KOPT-K1 (cell line): ENCODE measurements at regions not wholly inside any gene's neighbourhood (a gene's known extent, or its start where the extent isn't known, plus 50 kb on each side); places are given as distances from the start of the nearest gene placed in this dataset.

Experiments
- H3K27ac ChIP-seq: fragments of 200-600 bp; sonication (generic); 2 replicates; pipeline ENCODE4 v1.5.1; 2016; ENCODE audit warnings: antibody characterized with exemption, mild to moderate bottlenecking, low read depth, low read length; ENCODE audit not compliant: poor library complexity, severe bottlenecking
- H3K36me3 ChIP-seq: fragments of 200-600 bp; sonication (generic); 2 replicates; pipeline ENCODE4 v1.5.1; 2017; ENCODE audit warnings: antibody characterized with exemption, mild to moderate bottlenecking, low read length, moderate library complexity; ENCODE audit not compliant: insufficient read depth
- H3K9me3 ChIP-seq: fragments of 200-600 bp; sonication (generic); 2 replicates; pipeline ENCODE4 v1.5.1; 2017; ENCODE audit warnings: antibody characterized with exemption, low read length, mild to moderate bottlenecking; ENCODE audit not compliant: insufficient read depth, poor library complexity, severe bottlenecking

DNA sequence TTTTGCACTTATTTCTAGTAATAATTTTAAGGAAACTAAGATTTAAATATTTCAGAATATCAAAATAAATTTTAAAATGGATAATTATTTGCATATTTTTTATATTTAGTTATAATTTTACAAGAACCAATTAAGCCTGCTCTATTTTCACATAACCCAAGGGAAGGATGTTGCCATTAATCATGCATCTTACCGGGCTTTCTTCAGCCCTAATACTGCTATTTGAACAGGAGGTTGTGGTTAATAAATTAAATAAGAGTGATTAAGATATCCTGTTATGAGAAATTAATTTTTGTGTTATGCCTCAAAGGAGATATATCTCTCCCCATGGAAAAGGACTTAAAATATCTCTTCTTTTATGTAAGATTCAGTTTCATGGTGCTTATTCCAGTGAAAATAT lies 1415.8 kb upstream of the B3GALT2 start:
- H3K27ac ChIP-seq, result no peak overlapping the region
- H3K9me3 ChIP-seq, result peaks cover under 1% of the 10 kb centered on the region
- no peaks in the 10 kb centered on the region for H3K36me3 ChIP-seq

DNA sequence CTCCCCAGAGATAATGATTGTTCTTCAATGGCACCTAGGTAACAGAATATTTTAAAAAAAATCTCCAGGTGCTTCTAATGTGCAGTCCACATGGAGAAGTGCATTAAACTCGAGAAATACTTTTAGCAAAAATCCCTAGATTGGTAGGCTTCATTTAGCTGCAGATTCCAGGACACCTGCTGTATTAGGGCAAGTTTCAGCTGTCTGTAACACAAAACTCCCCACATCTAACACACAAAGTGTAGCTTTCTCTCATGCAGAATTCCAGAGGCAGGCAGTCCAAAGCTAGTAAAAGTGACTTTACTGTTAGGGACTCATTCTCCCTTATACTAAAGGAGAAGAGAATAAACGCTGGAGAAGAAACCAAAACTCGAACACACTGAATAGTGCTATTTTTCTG lies 1414.3 kb upstream of the B3GALT2 start:
- no peak overlapping the region for H3K27ac ChIP-seq
- H3K36me3 ChIP-seq, result no peaks in the 10 kb centered on the region
- no peaks in the 10 kb centered on the region for H3K9me3 ChIP-seq

DNA sequence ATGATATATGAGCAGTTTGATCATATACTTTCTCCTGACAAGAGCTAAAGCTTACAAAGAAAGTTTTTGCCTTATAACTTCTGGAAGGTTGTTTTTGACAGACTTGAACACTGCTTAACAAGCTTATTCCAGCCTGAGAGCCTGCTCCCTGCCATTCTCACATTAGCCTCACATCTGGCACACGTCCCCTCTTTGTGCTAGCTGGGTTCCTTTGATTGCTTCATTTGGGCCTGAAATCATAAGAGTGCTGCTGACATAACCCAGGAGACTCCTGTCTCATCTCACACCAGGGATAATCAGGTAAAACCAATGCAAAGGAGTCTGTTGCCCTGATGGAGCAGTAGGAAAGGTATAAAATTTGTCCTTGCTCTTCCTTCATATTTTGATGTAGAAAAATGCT lies 1411.7 kb upstream of the B3GALT2 start:
- no peaks in the 10 kb centered on the region for H3K9me3 ChIP-seq
- no peak overlapping the region for H3K27ac ChIP-seq
- H3K36me3 ChIP-seq, result no peaks in the 10 kb centered on the region

DNA sequence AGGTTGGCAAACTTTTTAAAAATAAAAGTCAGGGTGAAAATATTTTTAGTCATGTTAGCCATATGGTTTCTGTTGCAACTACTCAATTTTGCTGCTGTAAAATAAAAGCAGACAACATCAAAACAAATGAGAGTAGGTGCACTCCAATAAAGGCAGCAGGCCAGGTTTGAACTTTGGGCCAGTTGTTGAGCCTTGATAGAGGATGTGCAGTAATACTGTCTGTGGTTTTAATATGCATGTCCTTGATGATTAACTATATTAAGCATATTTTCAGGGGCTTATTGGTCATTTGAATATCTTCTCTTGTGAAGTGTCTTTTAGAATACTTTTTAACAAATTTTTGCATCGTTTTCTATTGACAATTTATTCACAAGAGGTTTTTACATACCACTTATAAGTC lies 1399.9 kb upstream of the B3GALT2 start:
- H3K9me3 ChIP-seq, result no peaks in the 10 kb centered on the region
- H3K27ac ChIP-seq, result no peak overlapping the region
- no peaks in the 10 kb centered on the region for H3K36me3 ChIP-seq

DNA sequence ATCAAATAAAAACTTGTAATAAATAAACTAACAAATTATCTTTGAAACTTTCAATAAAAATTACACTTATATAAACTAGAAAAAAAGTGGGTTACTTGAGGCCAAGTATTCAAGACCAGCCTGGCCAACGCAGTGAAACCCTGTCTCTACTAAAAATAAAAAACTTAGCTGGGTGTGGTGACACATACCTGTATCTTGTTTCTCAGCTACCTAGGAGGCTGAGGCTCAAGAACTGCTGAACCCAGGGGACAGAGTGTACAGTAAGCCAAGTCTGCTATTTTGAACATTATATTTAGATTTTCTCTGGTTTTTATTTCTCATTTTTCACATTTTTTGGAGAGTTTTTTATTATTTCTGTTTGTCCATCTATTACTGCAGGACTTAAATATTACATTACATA lies 1397.6 kb upstream of the B3GALT2 start:
- no peak overlapping the region for H3K27ac ChIP-seq
- no peaks in the 10 kb centered on the region for H3K9me3 ChIP-seq
- no peaks in the 10 kb centered on the region for H3K36me3 ChIP-seq

DNA sequence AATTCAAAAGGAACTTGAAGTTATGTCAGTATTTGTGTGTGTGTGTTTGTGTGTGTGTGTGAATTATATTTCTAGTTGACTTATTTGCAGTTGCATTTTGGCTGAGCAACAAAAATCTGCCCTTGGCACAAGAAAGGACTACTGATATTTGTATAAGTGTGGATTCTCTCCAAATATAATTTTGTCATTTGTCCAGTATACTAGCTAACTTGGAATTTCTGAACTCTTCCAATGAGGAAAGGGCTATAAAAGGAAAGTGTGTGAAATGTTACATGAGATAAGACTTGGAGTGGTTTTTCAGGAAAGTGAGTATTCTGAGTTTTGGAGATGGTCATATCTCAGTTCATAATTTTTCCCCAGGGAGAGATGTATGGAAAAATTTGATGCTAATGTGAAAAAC lies 1384.1 kb upstream of the B3GALT2 start:
- no peaks in the 10 kb centered on the region for H3K36me3 ChIP-seq
- H3K9me3 ChIP-seq, result no peaks in the 10 kb centered on the region
- no peak overlapping the region for H3K27ac ChIP-seq

DNA sequence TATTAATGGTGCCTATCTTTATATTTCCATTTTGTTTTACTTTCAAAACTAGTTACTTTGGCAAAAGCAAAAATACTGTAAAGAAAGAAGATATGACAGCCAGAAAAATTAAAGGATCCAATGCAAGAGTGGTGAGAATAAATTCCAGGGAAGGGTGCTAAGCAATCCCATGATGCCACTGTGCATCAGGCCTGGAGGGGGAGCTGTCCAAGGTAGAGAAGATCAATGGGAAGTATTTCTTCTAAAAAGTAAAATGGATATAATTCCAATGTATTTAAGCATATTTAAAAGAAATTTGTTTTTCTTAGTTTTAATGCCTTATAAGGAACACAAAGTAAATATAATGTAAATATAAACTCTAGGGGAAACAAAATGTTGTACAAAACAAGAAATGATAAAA lies 1382.2 kb upstream of the B3GALT2 start:
- Histone ChIP-seq H3K36me3 (no peaks in the 10 kb centered on the region), H3K9me3 (no peaks in the 10 kb centered on the region), H3K27ac (no peak overlapping the region)

DNA sequence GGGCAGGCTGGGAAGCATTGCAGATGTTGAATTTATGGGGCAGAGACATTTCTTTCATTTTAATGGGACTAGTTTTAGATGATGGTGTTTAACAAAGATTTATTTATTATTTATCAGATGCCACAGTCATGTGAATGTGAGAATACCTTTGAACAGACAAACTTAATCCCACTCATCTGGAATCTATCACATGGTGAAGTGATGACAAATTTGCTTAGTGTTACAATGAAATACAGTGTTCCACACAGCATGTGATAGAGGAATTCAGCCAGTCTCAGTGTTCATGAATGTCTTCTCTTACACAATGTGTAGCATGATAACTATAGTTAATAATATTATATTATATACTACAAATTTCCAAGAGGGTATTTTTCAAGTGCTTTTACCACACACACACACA lies 1361.7 kb upstream of the B3GALT2 start:
- no peak overlapping the region for H3K27ac ChIP-seq
- H3K36me3 ChIP-seq, result no peaks in the 10 kb centered on the region
- no peaks in the 10 kb centered on the region for H3K9me3 ChIP-seq

DNA sequence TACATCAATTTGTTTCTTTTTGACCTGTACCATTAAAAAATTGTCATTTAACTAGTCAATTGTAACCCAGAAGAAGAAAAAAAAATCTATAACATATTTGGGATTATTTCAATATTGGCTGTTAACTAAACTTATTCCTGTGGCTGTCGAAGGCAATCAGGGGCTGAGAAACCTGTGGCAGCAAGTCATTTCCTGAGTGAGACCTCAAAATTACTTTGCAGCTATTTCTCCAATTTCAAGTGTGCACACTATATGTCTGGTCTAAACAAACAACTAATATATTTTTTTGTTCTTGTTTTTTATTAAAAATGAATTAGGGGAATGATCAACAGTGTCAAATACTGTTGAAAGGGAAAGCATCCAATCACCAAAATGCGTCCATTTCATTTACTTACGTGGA lies 1357.6 kb upstream of the B3GALT2 start:
- H3K27ac ChIP-seq, result no peak overlapping the region
- H3K36me3 ChIP-seq, result no peaks in the 10 kb centered on the region
- no peaks in the 10 kb centered on the region for H3K9me3 ChIP-seq

DNA sequence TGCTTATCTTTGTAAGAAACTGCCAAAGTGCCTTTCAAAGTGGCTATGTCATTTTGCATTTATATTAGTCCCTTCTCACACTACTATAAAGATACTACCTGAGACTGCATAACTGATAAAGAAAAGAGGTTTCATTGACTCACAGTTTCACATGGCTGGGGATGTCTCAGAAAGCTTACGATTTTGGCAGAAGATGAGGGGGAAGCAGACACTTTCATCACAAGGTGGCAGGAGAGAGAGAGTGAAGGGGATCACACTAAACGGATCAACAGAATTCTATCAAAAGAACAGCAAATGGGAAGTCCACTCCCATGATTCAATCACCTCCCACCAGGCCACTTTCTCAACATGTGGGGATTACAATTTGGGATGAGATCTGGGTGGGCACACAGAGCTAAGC lies 1352.0 kb upstream of the B3GALT2 start:
- Histone ChIP-seq H3K9me3 (no peaks in the 10 kb centered on the region), H3K36me3 (no peaks in the 10 kb centered on the region), H3K27ac (no peak overlapping the region)

DNA sequence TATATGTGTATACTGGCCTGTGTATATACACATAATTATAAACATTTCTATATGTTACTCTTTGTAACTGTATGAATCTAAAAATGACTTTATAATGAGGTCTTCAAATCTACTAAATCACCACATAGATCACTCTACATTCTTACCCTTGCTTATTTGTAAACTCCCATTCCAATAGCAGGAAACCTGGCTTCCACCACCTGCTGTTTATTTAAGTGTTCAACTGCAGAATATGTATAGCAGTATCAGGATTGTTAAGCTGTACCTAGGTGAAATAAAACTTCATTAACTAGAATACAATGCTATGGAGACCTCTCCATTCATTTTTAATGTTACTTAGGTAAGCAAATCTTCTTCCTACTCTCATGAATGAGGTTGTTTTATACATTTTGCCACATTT lies 1351.1 kb upstream of the B3GALT2 start:
- Histone ChIP-seq H3K27ac (no peak overlapping the region), H3K9me3 (no peaks in the 10 kb centered on the region), H3K36me3 (no peaks in the 10 kb centered on the region)

DNA sequence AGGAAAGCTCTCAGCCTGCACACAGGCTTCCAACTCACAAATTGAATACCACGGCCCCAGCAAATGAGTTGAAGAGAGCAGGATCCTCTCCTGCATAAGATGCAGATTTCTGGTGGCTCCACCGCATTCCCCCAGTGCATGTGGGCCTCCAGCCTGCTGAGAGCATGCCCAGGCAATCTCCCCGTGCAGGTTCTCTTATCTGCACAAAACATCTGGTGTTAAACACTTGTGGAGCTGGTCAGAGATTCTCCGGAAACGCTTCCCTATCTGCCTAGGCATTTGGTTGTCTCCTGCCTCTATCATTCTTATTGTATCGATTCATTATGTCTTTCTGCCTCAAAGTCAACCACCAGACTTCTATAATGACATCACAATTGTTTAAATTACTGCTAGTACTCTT lies 1349.0 kb upstream of the B3GALT2 start:
- Histone ChIP-seq H3K27ac (no peak overlapping the region), H3K36me3 (no peaks in the 10 kb centered on the region), H3K9me3 (no peaks in the 10 kb centered on the region)

DNA sequence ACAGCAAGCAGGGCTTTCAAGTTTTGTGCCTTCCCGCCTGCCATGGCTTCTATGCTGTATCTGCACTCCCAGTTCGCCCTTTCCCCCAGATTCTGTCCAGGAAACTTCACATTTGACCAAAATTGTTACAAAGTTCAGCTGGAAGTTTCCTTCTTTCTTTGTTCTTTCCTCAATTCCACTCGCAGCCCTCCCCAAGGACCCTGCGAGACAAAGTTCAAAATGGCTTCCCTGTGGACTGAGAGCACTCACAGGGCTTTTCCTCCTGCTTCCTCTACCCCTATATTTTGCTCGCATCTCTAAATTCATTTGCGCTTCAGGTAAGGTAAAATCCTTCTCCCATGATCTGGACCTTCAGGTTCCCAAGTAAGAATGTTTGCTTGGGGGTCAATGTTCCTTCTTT lies 1348.4 kb upstream of the B3GALT2 start:
- Histone ChIP-seq H3K9me3 (no peaks in the 10 kb centered on the region), H3K27ac (no peak overlapping the region), H3K36me3 (no peaks in the 10 kb centered on the region)

DNA sequence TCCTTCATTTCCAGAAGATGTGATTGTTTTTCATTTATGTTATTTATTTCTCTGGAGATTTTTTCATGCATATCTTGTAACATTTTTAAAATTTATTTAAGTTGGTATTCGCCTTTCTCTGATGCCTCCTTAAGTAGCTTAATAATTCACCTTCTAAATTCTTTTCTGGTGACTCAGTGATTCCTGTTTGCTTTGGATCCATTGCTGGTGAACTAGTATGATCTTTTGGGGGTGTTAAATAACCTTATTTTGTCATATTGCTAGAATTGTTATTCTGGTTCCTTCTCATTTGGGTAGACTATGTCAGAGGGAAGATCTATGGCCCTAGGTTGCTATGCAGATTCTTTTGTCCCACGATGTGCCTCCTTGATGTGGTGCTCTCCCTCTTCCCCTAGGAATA lies 1347.2 kb upstream of the B3GALT2 start:
- H3K9me3 ChIP-seq, result no peaks in the 10 kb centered on the region
- H3K36me3 ChIP-seq, result no peaks in the 10 kb centered on the region
- no peak overlapping the region for H3K27ac ChIP-seq

DNA sequence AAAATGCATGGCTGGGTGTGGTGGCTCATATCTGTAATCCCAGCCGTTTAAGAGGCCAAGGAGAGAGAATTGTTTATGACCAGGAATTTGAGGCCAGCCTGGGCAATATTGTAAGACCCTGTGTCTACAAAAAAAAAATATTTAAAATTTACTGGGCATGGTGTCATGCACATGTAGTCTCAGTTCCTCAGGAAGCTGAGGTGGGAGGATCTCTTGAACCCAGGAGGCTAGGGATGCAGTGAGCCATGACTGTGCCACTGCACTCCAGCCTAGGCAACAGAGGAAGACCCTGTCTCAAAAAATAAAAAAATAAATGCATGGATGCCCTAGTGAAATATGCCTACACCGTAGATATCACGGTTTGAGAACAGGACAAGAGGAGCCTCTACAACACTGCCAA lies 1331.2 kb upstream of the B3GALT2 start:
- Histone ChIP-seq H3K36me3 (no peaks in the 10 kb centered on the region), H3K9me3 (no peaks in the 10 kb centered on the region), H3K27ac (no peak overlapping the region)

DNA sequence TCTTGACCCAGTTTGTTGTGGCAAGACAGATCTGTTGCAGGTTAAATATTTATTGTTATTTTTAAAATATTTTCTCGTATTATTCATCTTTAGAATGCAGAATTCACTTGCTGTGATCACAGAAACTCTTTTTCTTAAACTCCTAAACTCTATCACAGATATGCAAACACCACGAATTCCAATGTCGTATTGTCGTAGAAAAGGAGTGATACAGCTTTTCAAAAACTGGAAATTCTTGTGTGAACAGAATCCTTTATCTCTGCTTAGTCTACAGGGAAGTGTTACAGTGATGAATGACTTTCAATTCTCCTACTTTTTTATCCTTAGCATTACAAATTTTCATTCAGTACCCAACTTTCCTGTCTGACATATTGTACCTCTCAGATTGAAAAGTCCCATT lies 1329.5 kb upstream of the B3GALT2 start:
- Histone ChIP-seq H3K36me3 (no peaks in the 10 kb centered on the region), H3K27ac (no peak overlapping the region)

DNA sequence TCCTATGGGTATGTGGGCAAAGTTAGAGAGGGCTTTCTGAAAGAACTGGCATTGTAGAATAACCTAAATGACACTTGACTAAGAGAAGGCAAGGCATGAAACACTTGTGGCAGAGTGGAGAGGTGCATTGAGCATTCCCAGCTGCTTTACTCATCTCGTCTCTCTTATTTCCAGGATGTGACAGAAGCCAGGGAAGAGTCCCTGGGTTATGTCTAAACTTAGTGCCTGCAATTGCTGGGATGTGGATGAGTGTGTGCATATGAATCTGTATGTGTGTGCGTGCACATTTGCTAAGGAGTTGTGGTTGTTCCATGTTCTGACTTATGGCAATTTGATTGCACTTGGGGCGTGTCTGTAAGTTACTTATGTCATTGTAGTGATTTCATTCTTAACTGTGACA lies 1326.5 kb upstream of the B3GALT2 start:
- peaks cover 26% of the 10 kb centered on the region for H3K9me3 ChIP-seq
- no peaks in the 10 kb centered on the region for H3K36me3 ChIP-seq
- no peak overlapping the region for H3K27ac ChIP-seq

More for the DNA sequence above, 1329.5 kb upstream of the B3GALT2 start:
- H3K9me3 ChIP-seq, result peaks cover 6% of the 10 kb centered on the region
